H54 (cell line): ENCODE measurements at regions not wholly inside any gene's neighbourhood (a gene's known extent, or its start where the extent isn't known, plus 50 kb on each side); places are given as distances from the start of the nearest gene placed in this dataset.

Source experiments
- DNase-seq: peaks from one replicate; pipeline ENCODE4 v3.0.0; 2011; ENCODE audit warnings: low spot score, mixed read lengths; ENCODE audit not compliant: insufficient read length
- FAIRE-seq: peaks from 3 replicates; lab custom pipeline; 2011; peaks lifted over from hg19 to GRCh38; lab: Jason Lieb, UNC
- POLR2A ChIP-seq: IDR thresholded peaks from 2 replicates; pipeline ENCODE4 v1.6.1; 2011; ENCODE audit warnings: low read depth, mild to moderate bottlenecking, low read length

DNA sequence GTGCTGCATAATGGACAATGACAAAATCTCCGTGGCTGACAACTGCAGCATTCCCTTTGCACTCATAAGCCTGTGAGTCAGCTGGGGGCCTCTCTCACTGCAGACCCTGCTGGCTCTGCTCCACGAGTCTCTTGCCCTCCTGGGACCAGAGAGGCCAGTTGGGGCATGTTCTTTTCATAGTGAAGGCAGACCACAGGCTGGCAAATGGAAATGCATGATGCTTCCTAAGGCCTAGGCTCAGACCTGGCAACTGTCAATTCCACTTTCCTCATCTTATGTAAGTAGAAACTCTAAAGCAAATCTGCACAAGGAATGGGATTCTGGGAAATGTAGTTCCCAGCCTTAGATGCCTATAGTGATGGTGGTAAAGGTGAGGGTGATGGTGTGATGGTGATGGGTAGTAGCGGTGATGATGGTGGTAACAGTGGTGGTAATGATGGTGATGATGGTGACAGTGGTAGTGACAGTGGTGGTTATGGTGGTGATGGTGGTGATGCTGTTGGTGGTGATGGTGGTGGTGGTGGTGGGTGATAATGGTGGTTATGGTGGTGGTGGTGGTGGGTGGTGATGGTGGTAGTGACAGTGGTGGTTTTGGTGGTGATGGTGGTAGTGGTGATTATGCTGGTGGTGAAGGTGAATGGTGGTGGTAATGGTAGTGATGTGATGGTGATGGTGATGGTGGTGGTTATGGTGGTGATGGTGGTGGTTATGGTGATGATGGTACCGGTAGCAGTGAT lies 185.8 kb upstream of the ARL4C start:
- DNase-seq (no peak), FAIRE-seq (no peak)
- no peak for TF ChIP-seq POLR2A

DNA sequence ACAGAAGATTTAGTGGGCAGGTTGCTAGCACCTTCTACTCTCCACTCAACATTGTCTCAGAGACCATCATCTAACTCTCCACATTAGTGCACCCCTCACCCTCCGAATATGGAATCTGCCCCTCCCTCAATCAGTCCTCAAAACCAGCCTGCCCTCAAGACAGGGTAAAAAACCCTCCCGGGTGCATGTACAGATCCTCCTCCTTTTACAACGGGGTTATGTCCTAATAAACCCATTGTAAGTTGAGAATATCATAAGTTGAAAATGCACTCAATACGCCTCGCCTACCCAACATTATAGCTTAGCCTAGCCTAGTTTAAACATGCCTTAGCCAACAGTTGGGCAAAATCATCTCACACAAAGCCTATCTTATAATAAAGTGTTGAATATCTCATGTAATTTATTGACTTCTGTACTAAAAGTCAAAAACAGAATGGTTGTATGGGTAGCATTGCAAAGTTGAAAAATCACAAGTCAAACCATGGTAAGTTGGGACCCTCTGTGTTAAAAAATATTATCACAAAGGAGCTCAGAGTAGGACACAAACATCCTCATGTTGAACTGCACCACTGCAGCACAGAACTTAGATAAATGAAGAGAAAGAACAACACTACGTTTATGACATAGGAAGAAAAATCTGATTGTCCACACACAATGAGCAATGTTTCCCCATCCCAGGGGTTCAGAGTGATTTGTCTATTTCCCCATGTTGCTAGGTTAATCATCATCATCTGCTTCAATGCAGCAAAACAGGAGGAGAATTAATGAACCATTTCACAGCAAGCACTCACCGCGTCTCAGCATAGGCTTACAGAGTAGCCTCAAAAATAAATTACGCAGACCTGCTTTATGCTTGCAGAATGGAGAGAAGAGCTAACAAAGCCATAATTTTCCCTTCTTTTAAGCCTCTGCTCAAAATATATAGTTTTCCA lies 184.1 kb upstream of the ARL4C start:
- DNase-seq = no peak
- FAIRE-seq = no peak
- TF ChIP-seq POLR2A = no peak

DNA sequence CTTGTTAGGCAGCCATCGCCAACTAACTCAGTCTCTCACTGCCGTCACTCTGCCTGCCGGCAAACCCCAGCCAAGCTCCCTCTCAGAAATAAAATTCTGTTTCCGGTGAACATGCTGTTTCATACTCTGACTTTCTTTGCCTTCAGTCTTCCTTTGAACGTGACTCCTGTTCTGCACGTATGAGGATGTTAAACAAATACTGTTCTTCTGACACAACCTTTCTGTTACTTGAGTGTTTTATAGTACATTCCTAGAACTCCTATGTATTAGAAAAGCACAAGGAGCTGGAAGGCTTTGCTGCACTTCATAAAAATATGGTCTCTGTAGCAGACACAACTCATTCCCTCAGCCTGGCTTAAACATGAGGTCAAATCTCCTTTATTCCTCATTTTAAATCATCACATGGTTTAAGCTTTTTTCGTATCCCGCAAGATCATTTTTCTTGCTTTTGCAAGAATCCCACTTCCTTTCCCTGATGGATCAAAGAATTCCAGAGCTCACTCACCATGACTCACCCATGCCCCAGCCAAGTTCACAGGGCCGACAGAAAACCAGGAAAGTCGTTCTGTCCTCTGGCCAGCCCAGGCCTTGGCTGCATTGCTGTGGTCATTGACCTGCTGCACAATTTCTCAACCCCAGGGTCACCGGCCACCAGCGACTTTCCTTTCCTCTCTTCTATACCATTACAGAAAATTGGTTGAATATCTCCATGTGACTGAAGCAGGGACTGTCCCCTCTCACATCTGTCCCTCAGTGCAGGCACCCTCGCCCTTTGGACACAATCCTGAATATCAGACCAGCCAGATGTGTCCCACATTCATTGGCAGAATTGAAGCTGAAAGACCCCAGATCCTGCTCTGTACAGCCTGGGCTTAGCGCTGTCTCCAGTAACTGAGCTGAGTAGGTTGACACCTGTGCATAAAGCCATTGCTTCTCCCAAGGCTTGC lies 183.1 kb upstream of the ARL4C start:
- DNase-seq = peak; percentile 57
- TF ChIP-seq POLR2A = no peak
- FAIRE-seq = peak; percentile 75

DNA sequence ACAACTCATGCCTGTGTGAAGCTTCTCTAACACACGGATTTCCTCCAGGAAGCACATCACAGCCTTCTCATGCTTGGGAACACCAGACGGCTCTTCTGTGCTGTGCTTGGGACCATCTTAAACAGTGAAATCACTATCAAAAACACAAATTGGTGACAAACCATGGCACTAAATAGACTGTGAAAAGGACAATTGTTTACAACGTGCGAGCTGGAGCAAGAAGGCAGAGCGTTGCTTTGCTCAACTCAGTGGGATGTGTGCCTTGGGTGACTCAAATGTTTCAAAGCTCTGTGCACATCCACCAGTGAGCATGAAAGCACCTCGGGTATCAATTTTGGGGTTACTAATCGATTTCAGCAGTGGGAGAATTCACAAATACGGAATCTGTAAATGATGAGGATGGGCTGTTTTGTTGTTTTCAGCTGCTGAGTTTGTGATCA lies 182.4 kb upstream of the ARL4C start:
- DNase-seq (no peak), FAIRE-seq (no peak)
- no peak for TF ChIP-seq POLR2A

DNA sequence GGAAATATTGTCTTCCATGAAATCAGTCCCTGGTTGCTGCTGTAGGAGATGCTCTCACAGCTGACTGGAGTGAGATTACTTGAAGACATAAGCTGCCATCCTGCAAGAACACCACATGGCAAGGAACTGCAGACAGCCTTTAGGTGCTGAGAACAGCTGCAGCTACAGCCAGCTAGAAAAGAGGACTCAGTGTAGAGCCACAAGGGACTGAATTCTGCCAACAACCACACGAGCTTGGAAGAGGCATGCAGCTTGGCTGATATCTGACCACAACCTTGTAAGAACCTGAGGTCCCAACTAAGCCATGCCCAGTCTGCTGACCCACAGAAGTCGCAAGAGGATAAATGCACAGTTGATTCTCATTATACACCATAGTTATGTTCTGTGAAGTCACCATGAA lies 181.8 kb upstream of the ARL4C start:
- DNase-seq = no peak
- FAIRE-seq = no peak
- no peak for TF ChIP-seq POLR2A

DNA sequence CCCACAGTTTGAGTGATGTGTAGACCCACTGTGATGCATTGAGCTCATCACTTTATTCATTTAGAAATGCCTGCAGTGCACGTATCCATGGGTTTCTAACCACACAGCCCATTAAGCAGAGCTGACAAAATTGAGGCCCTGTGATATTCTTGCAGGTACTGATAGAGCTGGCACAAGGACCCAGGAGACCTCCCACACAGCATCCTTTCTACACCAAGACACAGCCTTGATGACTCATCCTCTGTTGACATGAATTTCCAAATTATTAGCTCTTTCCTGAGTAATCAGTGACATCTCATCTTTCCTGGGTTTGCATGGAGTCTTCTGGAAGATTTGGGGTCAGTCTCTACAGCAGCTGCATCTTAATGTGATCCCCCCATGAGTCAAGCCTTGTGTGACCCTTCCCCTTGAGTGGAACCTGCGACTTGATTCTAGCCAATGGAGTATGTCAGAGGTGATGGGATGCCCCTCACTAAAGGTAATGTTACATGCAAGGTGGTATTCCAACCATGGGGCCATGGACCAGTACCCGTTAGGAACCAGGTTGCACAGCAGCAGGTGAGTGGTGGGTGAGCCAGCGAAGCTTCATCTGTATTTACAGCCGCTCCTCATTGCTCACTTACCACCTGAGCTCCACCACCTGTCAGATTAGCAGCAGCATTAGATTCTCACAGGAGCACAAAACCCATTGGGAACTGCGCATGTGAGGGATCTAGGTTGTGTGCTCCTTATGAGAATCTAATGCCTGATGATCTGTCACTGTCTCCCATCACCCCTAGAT lies 181.1 kb upstream of the ARL4C start:
- FAIRE-seq = no peak
- no peak for DNase-seq
- TF ChIP-seq POLR2A = no peak

DNA sequence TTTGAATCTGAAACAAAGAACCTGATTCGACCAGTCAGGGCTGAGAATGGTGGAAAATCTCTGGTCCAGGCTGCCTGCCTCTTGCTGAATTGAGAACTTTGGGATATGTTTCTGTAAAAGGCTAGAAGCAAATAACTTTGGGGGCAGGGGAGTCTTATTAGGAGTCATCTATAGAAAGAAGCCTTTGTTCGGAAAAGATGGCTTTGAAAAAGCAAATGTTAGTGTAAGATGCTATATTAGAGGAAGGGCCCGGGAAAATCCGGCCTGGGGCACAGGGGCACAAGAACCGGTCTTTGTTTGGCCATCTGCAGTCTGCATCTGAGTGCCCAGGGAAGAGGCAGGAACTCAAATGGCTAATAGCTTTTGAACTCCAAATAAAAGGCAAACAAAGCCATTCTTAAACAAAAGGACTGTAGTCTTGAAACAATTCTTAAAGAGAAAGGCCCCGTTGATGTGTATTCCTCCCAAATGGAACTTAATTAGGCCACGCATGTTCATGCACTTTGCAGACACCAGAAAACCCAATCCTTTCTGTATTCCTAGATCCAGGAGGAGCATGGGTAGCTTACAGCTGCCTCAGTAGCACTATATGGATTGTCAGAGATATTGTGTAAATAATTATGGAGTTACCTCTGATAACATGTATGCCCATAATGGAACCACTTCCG lies 180.0 kb upstream of the ARL4C start:
- no peak for DNase-seq
- no peak for TF ChIP-seq POLR2A
- FAIRE-seq = no peak

DNA sequence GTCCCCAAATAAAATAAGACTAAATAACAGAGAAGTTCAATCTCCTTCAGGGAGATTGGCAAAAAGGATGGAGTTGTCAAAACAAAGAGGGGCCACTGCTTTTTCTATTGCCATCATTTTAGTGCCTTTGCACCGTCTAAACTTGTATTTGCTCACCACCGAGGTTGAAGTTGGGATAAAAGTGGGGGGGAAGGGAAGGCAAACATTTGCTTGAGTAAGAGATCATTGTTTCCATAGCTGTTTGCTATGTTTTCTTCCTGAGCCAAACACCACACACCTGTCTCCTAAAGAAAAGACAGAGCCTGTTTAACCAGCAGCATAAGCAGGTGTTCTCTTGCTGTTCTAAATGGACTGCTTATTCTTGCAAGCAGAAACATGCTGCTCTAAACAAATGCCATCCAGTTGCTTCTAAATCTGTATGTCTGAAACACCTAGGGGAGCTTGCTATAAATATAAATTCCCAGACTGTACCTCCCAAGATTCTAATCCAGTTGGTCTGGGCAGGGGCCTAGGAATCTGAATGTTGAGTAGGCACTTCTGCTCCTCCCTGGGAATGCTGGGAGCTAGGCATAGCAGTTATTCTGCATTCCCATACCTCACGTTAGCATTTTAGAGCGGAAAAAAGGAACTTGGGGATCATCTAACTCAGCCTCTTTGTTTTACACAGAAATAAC lies 179.4 kb upstream of the ARL4C start:
- TF ChIP-seq POLR2A = no peak

DNA sequence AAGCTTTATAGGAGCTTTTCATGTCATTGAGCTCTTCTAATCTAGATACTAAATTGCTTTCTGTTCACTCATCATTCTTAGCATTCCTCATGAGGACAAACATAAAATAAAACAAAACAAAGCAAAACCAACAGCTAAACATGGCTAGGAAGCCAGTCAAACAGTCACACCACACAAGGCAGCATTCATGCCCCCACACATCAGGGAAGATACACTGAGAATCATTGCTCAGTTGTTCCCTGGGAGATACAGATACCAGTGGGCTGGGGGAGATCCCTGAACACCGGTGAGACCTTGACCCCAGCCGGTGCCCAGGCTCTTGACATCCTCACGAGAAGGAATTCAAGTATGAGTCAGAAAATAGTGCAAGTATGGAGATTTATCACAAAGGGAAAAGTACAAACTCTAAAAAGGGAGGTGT lies 177.9 kb upstream of the ARL4C start:
- DNase-seq (no peak), FAIRE-seq (no peak)
- no peak for TF ChIP-seq POLR2A

More for the DNA sequence above, 179.4 kb upstream of the ARL4C start:
- FAIRE-seq (no peak), DNase-seq (no peak)

DNA sequence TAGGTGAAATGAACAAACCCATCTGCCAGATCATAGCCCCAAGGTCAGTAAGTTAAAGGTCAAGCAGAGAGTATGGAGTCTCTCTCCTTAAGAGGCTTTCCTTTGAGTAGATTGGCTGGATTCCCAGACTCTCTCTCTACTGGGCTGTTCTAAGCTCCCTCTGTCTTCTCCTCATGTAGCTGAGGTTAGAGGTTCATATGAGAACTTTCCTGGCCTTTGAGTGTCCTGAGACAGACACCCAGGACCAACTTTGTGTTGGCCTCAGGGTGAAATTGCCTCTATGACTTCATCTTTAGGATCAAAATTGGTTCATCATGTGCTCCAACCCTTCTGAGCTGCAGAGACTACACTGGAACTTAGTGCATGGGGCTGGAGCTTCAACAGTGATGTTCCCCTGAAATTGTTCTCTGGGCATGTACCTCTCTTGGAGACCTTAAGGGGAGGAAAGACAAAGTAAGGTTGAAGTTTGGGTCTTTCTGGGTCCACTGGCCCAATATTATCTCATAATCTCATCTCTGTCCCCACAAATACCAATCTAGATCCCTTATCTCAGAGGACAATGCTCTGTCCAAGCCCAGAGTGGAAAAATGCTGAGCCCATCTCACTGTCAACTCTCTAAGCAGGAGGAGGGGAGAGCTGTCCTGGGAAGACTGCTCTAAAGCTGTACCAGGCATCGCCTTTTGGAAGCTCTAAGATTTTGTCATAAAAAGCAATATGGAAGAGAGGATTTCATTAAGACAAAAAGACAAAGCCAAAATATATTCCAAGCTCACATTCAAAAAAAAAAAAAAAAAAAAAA lies 177.3 kb upstream of the ARL4C start:
- no peak for TF ChIP-seq POLR2A
- DNase-seq (no peak), FAIRE-seq (no peak)

DNA sequence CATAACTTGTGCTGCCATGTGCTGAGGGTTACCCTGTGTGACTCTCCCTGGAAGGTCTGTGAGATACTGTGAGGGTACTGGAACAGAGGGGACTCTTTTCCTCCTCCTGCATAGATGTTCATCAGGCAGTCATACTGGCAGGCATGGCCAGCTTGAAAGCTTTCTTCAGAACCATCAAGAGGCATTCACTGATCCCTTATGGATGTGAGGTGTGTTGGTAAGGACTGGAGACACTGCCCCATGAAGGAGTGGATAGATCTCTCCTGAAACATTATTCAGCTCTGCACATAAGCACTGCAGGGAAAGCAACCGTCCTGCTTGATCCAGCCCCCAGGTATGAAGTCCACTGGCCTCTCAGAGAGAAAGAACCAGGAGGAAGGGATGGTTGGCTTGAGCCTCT lies 176.6 kb upstream of the ARL4C start:
- no peak for DNase-seq
- no peak for TF ChIP-seq POLR2A
- no peak for FAIRE-seq
